GM23248 (cell line): ENCODE measurements at regions not wholly inside any gene's neighbourhood (a gene's known extent, or its start where the extent isn't known, plus 50 kb on each side); places are given as distances from the start of the nearest gene placed in this dataset.

ENCODE experiments used
- DNase-seq: peaks from one replicate; pipeline ENCODE4 v3.0.0-alpha.2; 2015
- H2AFZ ChIP-seq: fragments of 200-600 bp; sonication (generic); 2 replicates; pipeline ENCODE4 v1.6.1; 2016; ENCODE audit warnings: antibody characterized with exemption
- H3F3A ChIP-seq: fragments of 200-600 bp; sonication (generic); 2 replicates; pipeline ENCODE4 v1.6.1; 2016; ENCODE audit warnings: mild to moderate bottlenecking, antibody characterized with exemption, mixed run types; ENCODE audit not compliant: insufficient read depth
- H3K27ac ChIP-seq: fragments of 200-600 bp; sonication (generic); 2 replicates; pipeline ENCODE4 v1.5.1; 2016; ENCODE audit warnings: mild to moderate bottlenecking
- H3K27me3 ChIP-seq: fragments of 200-600 bp; sonication (generic); replicated peaks from 2 replicates; pipeline ENCODE4 v1.6.1; 2016; ENCODE audit warnings: mild to moderate bottlenecking; ENCODE audit not compliant: insufficient read depth
- H3K36me3 ChIP-seq: fragments of 200-600 bp; sonication (generic); 2 replicates; pipeline ENCODE4 v1.6.1; 2016; ENCODE audit warnings: low read depth, mild to moderate bottlenecking
- H3K4me1 ChIP-seq: fragments of 200-600 bp; sonication (generic); 2 replicates; pipeline ENCODE4 v1.6.1; 2016; ENCODE audit warnings: mild to moderate bottlenecking; ENCODE audit not compliant: insufficient read depth
- H3K4me2 ChIP-seq: fragments of 200-600 bp; sonication (generic); one replicate; pipeline ENCODE4 v1.6.1; 2016; ENCODE audit warnings: mild to moderate bottlenecking; ENCODE audit not compliant: unreplicated experiment
- H3K4me3 ChIP-seq: fragments of 200-600 bp; sonication (generic); 2 replicates; pipeline ENCODE4 v1.5.1; 2016; ENCODE audit warnings: mild to moderate bottlenecking
- H3K79me2 ChIP-seq: fragments of 200-600 bp; sonication (generic); 2 replicates; pipeline ENCODE4 v1.6.1; 2016; ENCODE audit warnings: mild to moderate bottlenecking; ENCODE audit not compliant: insufficient read depth
- H3K9ac ChIP-seq: fragments of 200-600 bp; sonication (generic); 2 replicates; pipeline ENCODE4 v1.6.1; 2016; ENCODE audit warnings: mild to moderate bottlenecking
- H3K9me2 ChIP-seq: fragments of 200-600 bp; sonication (generic); 2 replicates; pipeline ENCODE4 v1.6.1; 2016; ENCODE audit warnings: mixed run types, mild to moderate bottlenecking, moderate library complexity; ENCODE audit not compliant: insufficient read depth
- H3K9me3 ChIP-seq: fragments of 200-600 bp; sonication (generic); one replicate; pipeline ENCODE4 v1.6.1; 2017; ENCODE audit warnings: low read depth
- H4K20me1 ChIP-seq: fragments of 200-600 bp; sonication (generic); 2 replicates; pipeline ENCODE4 v1.6.0; 2016; ENCODE audit not compliant: insufficient read depth
- EZH2 ChIP-seq: fragments of 200-600 bp; sonication (generic); IDR thresholded peaks from 2 replicates; pipeline ENCODE4 v1.6.1; 2018; ENCODE audit warnings: antibody characterized with exemption, mild to moderate bottlenecking; ENCODE audit not compliant: insufficient read depth, poor library complexity, severe bottlenecking
- EZH2phosphoT487 ChIP-seq: fragments of 200-600 bp; sonication (generic); IDR thresholded peaks from 2 replicates; pipeline ENCODE4 v1.6.1; 2018; ENCODE audit warnings: antibody characterized with exemption, moderate library complexity, mild to moderate bottlenecking, low read depth; ENCODE audit not compliant: insufficient read depth
- WGBS, 2 experiments: methylation state at CpG; one replicate each; pipeline ENCODE4 v1.1.6; 2015 to 2017; ENCODE audit warnings: low lambda C conversion rate in 2 of 2, low coverage in 1 of 2; ENCODE audit errors: missing lambda C conversion rate in 2 of 2; 5-methylcytosine and 5-hydroxymethylcytosine counted together
- in situ Hi-C: fragments of 300-500 bp; cut with MboI; formaldehyde crosslinking; loops from 2 replicates; pipeline ENCODE4 v1.15.0; 2020

- no peaks in the 10 kb centered on the region for H3K79me2 ChIP-seq
- no peaks in the 10 kb centered on the region; the same call in 1 of the 2 replicates for H3K9me2 ChIP-seq
- no peak for DNase-seq
- TF ChIP-seq EZH2: no peak
- no peak for TF ChIP-seq EZH2phosphoT487
- H3F3A ChIP-seq: peaks cover 11% of the 10 kb centered on the region
- no peaks in the 10 kb centered on the region for H4K20me1 ChIP-seq
- WGBS, 2 experiments: 77 to 82% methylated on average over 5 of the region's 5 CpGs
- no peaks in the 10 kb centered on the region for H3K9me3 ChIP-seq
- H3K4me3 ChIP-seq: no peak overlapping the region
- H3K4me2 ChIP-seq: no peak overlapping the region
- no peaks in the 10 kb centered on the region for H3K36me3 ChIP-seq
- H2AFZ ChIP-seq: no peak overlapping the region
- peaks cover 14% of the 10 kb centered on the region for H3K4me1 ChIP-seq
- H3K27ac ChIP-seq: no peak overlapping the region
- H3K9ac ChIP-seq: no peak overlapping the region
- H3K27me3 ChIP-seq: no peaks in the 10 kb centered on the region
- in situ Hi-C loops: no loop called here
Measured at GRCh38 chr11:27247660-27248059, 115.4 kb downstream of the CCDC34 start.

GRCh38 chr11:27246925-27247324 is 116.1 kb downstream of the CCDC34 start:
- in situ Hi-C loops: no loop called here
- Histone ChIP-seq H3K27me3 (no peaks in the 10 kb centered on the region), H3K79me2 (no peaks in the 10 kb centered on the region), H3K9me2 (no peaks in the 10 kb centered on the region; the same call in 1 of the 2 replicates), H3K4me2 (no peak overlapping the region), H3K9ac (no peak overlapping the region), H4K20me1 (no peaks in the 10 kb centered on the region), H3K4me3 (no peak overlapping the region), H2AFZ (no peak overlapping the region), H3K36me3 (no peaks in the 10 kb centered on the region), H3K27ac (no peak overlapping the region), H3K9me3 (no peaks in the 10 kb centered on the region), H3F3A (peaks cover 16% of the 10 kb centered on the region), H3K4me1 (peaks cover 22% of the 10 kb centered on the region)
- DNase-seq: no peak
- TF ChIP-seq EZH2phosphoT487 (no peak), EZH2 (no peak)
- 94 to 97% methylated on average over 3 of the region's 3 CpGs for WGBS, 2 experiments

- Histone ChIP-seq H3K36me3 (no peaks in the 10 kb centered on the region), H3K9me3 (no peaks in the 10 kb centered on the region), H4K20me1 (no peaks in the 10 kb centered on the region), H3K4me2 (no peak overlapping the region), H3K4me1 (peaks cover 34% of the 10 kb centered on the region), H2AFZ (no peak overlapping the region), H3F3A (peaks cover 33% of the 10 kb centered on the region), H3K9ac (no peak overlapping the region), H3K9me2 (no peaks in the 10 kb centered on the region; the same call in 1 of the 2 replicates), H3K27me3 (no peaks in the 10 kb centered on the region), H3K4me3 (no peak overlapping the region), H3K79me2 (no peaks in the 10 kb centered on the region), H3K27ac (no peak overlapping the region)
- no peak for TF ChIP-seq EZH2phosphoT487
- DNase-seq: no peak
- in situ Hi-C loops: no loop called here
Measured at GRCh38 chr11:27244900-27245299, 118.1 kb downstream of the CCDC34 start.

- DNase-seq: peak; percentile 95
- H4K20me1 ChIP-seq: no peaks in the 10 kb centered on the region
- H3K79me2 ChIP-seq: no peaks in the 10 kb centered on the region
- no peak overlapping the region for H3K4me3 ChIP-seq
- H3K27ac ChIP-seq: peak overlapping the region; percentile 95
- peak overlapping the region; percentile 74 for H3K9ac ChIP-seq
- WGBS, 2 experiments: 0% methylated on average over 1 of the region's 1 CpG
- H3K4me1 ChIP-seq: peaks cover 53% of the 10 kb centered on the region
- no peak for TF ChIP-seq EZH2phosphoT487
- TF ChIP-seq EZH2: no peak
- no peaks in the 10 kb centered on the region; the same call in 1 of the 2 replicates for H3K9me2 ChIP-seq
- H3F3A ChIP-seq: peaks cover 54% of the 10 kb centered on the region
- H2AFZ ChIP-seq: no peak overlapping the region
- peak overlapping the region; percentile 26 for H3K4me2 ChIP-seq
- no peaks in the 10 kb centered on the region for H3K9me3 ChIP-seq
- in situ Hi-C loops: no loop called here
- H3K36me3 ChIP-seq: no peaks in the 10 kb centered on the region
- no peaks in the 10 kb centered on the region for H3K27me3 ChIP-seq
Measured at GRCh38 chr11:27242591-27242990, 120.4 kb downstream of the CCDC34 start.
